ENCODE measurements at regions not wholly inside any gene's neighbourhood (a gene's known extent, or its start where the extent isn't known, plus 50 kb on each side); places are given as distances from the start of the nearest gene placed in this dataset.

DNA sequence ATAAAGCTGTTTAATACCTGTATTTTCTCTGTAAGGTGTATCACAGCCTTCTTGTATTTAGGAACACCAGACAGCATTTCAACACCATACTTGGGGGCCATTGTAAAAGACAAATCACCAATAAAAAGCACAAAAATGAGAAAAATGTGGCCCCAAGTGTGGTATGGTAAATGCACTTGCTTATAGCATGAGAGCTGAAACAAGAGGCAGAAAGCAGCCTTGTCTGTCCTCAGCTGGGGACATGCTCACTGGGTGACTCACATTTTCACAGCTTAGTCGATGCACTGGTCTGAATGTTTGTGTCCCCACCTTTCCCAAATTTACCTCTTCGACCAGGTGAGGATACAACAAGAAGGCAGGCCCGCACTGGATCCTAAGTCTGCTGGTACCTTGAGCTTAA lies 639.7 kb upstream of the AGA start:
- Histone ChIP-seq H3K4me3 (ENCODE audit: low read length) (no peak overlapping the region), H3K9me3 (ENCODE audit: low read depth, low read length) (no peaks in the 10 kb centered on the region), H3K4me1 (ENCODE audit: insufficient read depth, low read length) (no peaks in the 10 kb centered on the region), H3K27me3 (ENCODE audit: insufficient read depth, low read length) (no peaks in the 10 kb centered on the region)

DNA sequence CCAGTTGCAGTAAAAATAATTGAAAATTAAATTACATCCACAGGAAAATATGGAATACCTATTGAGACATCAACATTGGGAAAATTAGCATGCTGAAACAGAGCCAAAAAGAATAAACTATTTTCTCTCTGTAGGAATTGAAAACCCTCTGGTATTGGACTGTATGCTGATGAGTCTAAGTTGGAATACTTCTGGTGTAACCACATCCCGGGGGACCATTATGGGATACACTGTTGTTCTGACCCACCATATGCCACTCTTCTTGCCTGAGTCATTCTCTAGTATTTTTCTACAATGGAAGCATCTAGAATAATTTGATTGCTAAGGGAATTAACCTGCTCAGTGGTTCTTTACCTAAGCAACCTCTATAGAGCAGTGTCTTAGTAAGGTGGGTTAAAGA lies 640.7 kb upstream of the AGA start:
- H3K4me3 ChIP-seq (ENCODE audit: low read length): no peak overlapping the region
- no peaks in the 10 kb centered on the region for H3K4me1 ChIP-seq (ENCODE audit: insufficient read depth, low read length)
- H3K27me3 ChIP-seq (ENCODE audit: insufficient read depth, low read length): no peaks in the 10 kb centered on the region
- no peaks in the 10 kb centered on the region for H3K9me3 ChIP-seq (ENCODE audit: low read depth, low read length)

DNA sequence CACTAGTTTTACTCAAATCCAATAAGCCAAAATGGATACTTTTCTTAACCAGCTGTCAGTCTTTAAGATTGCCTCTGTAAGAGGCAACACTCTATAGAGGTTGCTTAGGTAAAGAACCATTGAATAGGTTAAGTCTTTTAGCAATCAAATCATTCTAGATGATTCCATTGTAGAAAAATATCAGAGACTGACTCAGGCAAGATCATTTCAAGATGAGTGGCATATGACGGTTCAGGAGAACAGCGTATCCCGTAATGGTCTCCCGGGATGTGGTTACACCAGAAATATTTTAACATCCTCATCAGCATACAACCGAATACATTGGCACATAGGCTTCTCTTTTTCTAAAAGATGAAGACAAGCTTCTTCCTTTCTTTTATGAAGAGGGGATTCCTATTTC lies 641.7 kb upstream of the AGA start:
- Histone ChIP-seq H3K4me1 (ENCODE audit: insufficient read depth, low read length) (no peaks in the 10 kb centered on the region), H3K9me3 (ENCODE audit: low read depth, low read length) (no peaks in the 10 kb centered on the region), H3K4me3 (ENCODE audit: low read length) (no peak overlapping the region), H3K27me3 (ENCODE audit: insufficient read depth, low read length) (no peaks in the 10 kb centered on the region)

DNA sequence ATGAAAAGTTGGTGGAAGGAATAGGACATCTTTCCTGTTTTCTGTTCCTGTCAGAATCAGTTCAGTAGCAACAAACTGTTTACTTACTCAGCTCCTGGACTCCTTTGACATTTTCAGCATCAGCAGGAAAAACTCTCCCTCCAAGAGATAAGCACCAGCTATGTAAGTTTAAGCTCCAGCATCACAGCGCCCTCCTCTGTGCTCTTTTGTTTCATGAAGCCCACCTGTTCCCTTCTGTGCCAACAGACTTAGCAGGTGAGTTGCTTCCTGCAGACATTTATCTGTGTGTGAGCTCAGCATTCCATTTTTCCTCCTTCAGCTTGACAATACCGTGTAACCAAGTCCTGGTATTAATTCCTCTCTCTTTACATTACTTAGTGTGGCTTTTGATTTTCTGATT lies 644.1 kb upstream of the AGA start:
- Histone ChIP-seq H3K4me3 (ENCODE audit: low read length) (no peak overlapping the region), H3K27me3 (ENCODE audit: insufficient read depth, low read length) (no peaks in the 10 kb centered on the region)

DNA sequence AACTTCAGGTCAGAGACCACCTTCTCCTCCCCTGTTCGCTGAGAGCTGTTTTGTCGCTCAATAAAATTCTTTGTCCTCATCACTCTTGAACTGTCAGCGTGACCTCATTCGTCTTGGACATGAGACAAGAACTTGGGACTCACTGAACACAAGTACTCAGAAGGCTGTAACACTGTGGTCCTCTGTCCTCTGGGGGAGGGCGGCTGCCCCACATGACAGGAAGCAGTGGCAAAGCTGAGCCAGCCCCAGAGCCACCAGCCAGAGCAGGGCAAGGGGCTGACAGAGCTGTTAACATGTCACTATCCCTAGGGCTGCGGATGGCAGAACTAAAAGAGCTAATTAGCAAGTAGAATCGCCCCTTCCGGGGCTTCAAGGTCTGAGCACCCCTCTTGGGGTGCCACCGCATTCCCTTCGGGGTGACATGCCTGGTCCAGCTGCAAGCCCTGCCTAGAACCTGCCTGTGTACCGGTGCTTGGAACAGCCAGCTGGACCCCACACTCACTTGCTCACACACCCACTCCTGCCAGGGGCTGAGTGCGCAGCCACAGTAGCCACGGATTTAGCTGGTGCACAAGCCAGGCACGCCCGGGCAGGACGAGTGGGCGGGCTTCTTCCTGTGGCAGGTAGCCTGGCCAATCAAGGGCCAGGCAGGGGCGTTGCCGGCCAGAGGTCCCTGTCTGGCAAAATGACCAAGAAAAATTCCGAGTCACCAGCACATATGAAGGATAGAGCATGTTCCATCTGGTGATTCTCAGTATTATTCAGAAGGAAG lies 648.6 kb upstream of the AGA start:
- H3K27me3 ChIP-seq (ENCODE audit: insufficient read depth, low read length): no peaks in the 10 kb centered on the region
- H3K4me1 ChIP-seq (ENCODE audit: insufficient read depth, low read length): no peaks in the 10 kb centered on the region
- H3K4me3 ChIP-seq (ENCODE audit: low read length): no peak overlapping the region
- H3K9me3 ChIP-seq (ENCODE audit: low read depth, low read length): no peaks in the 10 kb centered on the region

More for the DNA sequence above, 644.1 kb upstream of the AGA start:
- H3K4me1 ChIP-seq (ENCODE audit: insufficient read depth, low read length): no peaks in the 10 kb centered on the region
- H3K9me3 ChIP-seq (ENCODE audit: low read depth, low read length): no peaks in the 10 kb centered on the region

DNA sequence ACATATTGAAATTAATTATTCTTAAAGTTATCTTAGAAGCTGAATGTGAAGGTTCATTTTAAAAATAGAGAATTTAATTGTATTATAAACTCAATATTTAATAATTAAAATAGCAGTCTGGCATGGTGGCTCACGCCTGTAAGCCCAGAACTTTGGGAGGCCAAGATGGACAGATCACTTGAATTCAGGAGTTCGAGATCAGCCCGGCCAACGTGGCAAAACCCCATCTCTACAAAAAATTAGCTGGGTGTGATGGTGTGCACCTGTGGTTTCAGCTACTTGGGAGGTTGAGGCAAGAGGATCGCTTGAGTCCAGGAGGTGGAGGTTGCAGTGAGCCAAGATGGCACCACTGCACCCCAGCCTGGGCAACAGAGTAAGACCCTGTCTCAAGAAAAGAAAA lies 659.9 kb upstream of the AGA start:
- H3K4me1 ChIP-seq (ENCODE audit: insufficient read depth, low read length): no peaks in the 10 kb centered on the region
- H3K4me3 ChIP-seq (ENCODE audit: low read length): no peak overlapping the region
- peaks cover 11% of the 10 kb centered on the region for H3K9me3 ChIP-seq (ENCODE audit: low read depth, low read length)
- H3K27me3 ChIP-seq (ENCODE audit: insufficient read depth, low read length): no peaks in the 10 kb centered on the region

DNA sequence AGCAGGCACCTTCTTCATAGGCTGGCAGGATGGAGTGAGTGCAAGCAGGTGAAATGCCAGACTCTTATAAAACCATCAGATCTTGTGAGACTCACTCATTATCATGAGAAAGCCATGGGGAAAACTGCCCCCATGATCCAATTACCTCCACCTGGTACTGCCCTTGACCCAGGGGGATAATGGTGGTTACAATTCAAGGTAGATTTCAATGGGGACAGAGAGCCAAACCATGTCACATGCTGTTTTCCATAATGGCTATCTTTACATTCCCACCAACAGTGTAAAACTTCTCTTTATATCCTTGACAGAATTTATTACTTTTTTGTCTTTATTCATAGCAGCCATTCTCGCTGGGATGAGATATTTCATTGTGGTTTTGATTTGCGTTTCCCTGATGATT lies 663.0 kb upstream of the AGA start:
- Histone ChIP-seq H3K4me3 (ENCODE audit: low read length) (no peak overlapping the region), H3K27me3 (ENCODE audit: insufficient read depth, low read length) (no peaks in the 10 kb centered on the region), H3K4me1 (ENCODE audit: insufficient read depth, low read length) (no peaks in the 10 kb centered on the region), H3K9me3 (ENCODE audit: low read depth, low read length) (peaks cover 12% of the 10 kb centered on the region)

DNA sequence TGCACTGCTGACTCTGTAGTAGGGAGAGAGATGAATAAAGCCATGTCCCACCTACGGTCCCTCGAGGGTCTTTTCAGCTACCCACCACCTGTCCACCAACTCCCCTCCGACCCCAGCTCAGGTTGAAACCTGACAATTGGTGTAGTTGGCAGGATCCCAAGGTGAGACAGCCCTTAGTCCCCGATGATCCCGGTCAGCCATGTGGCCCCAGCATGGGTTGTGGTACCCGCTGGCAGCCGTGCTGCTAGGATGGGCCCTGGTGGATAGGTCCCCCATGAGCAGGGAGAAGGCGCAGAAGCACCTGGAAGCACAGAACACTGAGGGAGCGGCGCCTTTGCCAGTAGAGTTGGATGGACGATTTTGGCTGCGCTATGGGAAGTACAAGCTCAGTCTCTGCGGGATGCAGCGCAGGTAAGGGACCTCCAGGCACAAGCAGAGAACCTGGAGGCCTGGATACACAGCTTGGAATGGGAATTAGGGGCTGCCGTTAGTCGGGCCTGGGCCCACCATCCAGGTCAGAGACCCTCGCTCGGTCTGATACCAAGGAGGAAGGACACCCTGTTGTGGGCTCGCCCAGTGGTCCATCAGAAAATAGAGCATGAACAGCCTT lies 694.6 kb upstream of the AGA start:
- H3K9me3 ChIP-seq (ENCODE audit: low read depth, low read length): peaks cover 5% of the 10 kb centered on the region

DNA sequence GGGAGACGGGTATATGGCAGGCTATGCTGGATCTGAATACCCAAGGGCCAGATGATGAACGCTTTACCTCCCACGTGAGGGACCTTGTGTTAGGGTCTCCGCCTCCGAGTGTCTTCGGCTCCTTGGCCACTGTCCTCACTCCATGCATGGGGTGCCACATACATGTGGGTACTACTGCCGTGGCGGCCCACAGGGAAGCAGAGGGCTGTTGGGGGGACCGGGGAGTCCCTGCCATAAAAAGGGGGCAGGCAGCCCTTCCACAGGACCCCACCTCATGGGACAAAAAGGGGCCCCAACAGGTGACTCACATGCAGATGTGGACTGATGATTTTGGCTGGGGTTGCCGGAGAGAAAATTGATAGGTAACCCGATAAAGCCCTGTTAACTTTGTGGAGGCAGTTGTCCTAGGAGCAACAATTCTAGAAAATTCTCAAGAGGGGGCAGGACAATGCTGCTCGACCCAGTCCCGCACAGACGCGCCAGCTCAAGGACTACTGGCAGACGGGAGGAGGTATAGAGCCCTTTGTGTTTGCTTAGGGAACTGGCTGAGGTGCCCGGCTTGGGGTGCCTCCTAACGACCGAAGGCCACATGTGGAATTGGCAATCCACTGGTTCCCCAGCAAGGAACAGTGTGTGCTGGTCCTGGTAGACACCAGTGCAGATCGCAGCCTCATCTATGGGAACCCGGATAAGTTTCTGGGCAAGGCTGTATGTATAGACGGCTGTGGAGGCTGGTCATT lies 695.7 kb upstream of the AGA start:
- peaks cover 5% of the 10 kb centered on the region for H3K9me3 ChIP-seq (ENCODE audit: low read depth, low read length)
- H3K4me3 ChIP-seq (ENCODE audit: low read length): no peak overlapping the region
- H3K4me1 ChIP-seq (ENCODE audit: insufficient read depth, low read length): no peaks in the 10 kb centered on the region
- H3K27me3 ChIP-seq (ENCODE audit: insufficient read depth, low read length): no peaks in the 10 kb centered on the region

More for the DNA sequence above, 694.6 kb upstream of the AGA start:
- Histone ChIP-seq H3K4me1 (ENCODE audit: insufficient read depth, low read length) (no peaks in the 10 kb centered on the region), H3K27me3 (ENCODE audit: insufficient read depth, low read length) (no peaks in the 10 kb centered on the region), H3K4me3 (ENCODE audit: low read length) (no peak overlapping the region)

DNA sequence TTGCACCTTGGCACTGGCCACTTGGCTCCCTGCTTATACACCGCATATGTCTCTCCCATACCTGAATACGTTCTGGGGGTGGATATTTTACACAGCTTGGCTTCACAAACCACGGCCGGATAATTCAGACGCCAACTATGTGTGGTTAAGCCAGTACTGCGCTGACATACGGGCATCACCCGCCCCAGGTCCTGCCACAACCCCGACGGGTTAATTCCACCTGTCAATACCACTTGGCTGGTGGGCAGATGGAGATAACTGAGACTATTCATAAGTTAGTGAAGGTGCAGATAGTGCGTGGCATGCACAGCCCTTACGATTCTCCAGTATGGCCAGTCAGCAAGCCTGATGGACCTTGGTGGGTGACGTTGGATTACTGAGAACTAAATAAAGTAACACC lies 696.3 kb upstream of the AGA start:
- H3K9me3 ChIP-seq (ENCODE audit: low read depth, low read length): peaks cover 1% of the 10 kb centered on the region
- no peaks in the 10 kb centered on the region for H3K4me1 ChIP-seq (ENCODE audit: insufficient read depth, low read length)
- no peaks in the 10 kb centered on the region for H3K27me3 ChIP-seq (ENCODE audit: insufficient read depth, low read length)
- H3K4me3 ChIP-seq (ENCODE audit: low read length): no peak overlapping the region

DNA sequence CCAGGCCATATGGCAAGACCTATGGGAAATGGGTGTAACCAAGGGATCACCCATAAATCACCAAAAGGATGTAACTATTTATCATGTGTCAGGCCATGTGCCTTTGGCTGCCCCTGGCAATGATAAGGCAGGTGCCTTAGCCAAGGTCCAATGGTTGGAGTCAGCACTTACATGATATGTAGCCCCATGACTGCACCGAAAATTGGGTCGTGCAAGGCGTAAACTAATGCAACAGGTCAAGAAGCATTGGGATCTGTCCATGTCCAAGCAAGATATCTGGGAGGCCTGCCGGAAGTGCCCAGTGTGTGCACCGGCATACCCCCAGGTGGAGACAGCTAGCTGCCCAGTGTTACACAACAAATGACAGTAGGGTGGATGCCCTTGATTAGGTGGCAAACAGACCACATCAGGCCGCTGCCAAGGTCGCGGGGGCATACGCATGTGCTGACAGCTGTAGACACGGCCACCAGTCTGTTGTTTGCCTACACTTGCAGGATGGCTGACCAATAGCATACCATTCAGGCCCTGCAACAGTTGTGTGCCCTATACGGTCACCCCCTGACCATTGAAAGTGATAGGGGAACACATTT lies 698.2 kb upstream of the AGA start:
- Histone ChIP-seq H3K4me1 (ENCODE audit: insufficient read depth, low read length) (no peaks in the 10 kb centered on the region), H3K9me3 (ENCODE audit: low read depth, low read length) (no peaks in the 10 kb centered on the region), H3K27me3 (ENCODE audit: insufficient read depth, low read length) (no peaks in the 10 kb centered on the region), H3K4me3 (ENCODE audit: low read length) (no peak overlapping the region)

DNA sequence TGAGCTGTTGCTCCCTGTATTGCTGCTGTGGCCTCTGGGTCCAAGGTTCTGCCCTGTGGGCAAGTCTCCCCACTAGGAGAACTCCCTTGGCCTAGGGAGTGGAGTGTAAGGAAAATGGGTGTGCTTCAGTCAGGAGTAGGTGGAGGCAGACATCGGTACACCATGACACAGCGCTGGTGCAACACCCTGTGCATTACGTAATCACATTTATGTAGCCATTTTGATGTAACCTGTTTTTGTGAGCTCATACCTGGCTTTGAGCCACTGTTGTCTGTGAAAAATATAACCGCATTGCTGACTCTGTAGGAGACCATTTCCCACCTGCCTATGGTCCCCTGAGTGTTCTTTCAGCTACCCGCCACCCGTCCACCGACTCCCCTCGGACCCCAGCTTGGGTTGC lies 700.5 kb upstream of the AGA start:
- Histone ChIP-seq H3K4me3 (ENCODE audit: low read length) (no peak overlapping the region), H3K4me1 (ENCODE audit: insufficient read depth, low read length) (no peaks in the 10 kb centered on the region), H3K27me3 (ENCODE audit: insufficient read depth, low read length) (no peaks in the 10 kb centered on the region), H3K9me3 (ENCODE audit: low read depth, low read length) (no peaks in the 10 kb centered on the region)

DNA sequence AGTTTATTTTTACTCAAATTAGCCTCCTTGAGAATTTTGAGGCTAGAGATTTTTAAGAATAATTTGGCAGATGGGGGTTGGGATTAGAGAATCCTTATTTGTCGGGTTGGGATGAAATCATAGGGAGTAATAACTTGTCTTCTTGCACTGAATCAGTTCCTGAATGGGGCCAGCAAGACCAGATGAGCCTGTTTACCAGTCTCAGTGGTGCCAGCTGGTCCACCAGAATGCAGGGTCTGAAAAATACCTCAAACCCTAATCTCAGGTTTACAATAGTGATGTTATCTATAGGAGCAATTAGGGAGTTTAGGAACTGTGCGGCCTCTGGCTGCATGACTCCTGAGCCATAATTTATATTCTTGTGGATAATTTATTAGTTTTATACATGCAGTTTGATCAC lies 705.9 kb upstream of the AGA start:
- Histone ChIP-seq H3K9me3 (ENCODE audit: low read depth, low read length) (no peaks in the 10 kb centered on the region), H3K4me1 (ENCODE audit: insufficient read depth, low read length) (no peaks in the 10 kb centered on the region), H3K4me3 (ENCODE audit: low read length) (no peak overlapping the region), H3K27me3 (ENCODE audit: insufficient read depth, low read length) (no peaks in the 10 kb centered on the region)

DNA sequence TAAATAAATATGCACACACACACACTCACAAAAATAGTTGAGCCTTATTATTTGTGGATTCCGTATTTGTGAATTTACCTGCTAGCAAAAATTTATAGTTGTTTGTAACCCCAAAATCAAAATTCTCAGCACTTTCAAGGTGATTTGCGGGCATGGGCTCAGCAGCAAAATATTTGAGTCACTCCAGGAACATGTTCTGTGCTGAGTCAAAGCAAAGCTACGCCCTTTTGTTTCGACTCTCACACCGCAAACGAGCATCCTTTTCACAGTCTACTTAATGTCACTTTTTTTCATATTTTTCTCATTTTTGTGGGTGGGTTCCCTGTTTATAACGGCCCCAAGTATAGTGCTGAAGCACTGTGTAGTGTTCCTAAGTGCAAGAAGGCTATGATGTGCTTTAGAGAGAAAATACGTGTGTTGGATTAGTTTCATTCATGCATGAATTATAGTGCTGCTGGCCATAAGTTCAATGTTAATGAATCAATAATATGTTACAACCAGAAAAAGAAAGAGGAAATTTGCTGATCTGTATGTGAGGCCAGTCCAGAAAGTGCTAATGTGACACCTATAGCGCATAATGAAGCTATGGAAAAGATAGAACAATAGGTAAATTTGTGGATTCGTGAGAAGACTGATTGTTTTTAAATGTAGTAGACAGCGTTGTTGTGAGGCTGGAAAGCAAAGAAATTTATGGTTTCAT lies 723.2 kb upstream of the AGA start:
- Histone ChIP-seq H3K9me3 (ENCODE audit: low read depth, low read length) (peaks cover 4% of the 10 kb centered on the region), H3K4me3 (ENCODE audit: low read length) (no peak overlapping the region), H3K27me3 (ENCODE audit: insufficient read depth, low read length) (no peaks in the 10 kb centered on the region), H3K4me1 (ENCODE audit: insufficient read depth, low read length) (no peaks in the 10 kb centered on the region)

DNA sequence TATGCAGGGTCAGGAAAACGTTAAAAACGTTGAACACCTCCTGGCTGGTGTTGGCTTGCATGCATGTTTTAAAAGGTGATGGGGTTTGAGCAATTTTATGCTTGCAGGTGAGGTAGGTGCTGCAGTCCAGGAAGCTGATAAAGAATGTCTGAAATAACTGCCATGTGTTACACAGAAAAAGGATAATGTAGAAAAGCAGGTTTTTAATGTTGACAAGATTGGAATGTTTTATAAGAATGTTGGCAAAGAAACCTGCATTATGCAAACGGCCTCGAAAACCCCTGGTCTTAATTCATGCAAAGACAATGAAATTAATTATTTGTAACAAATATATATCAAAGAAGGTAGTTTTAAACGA lies 723.7 kb upstream of the AGA start:
- Histone ChIP-seq H3K9me3 (ENCODE audit: low read depth, low read length) (peaks cover 4% of the 10 kb centered on the region), H3K27me3 (ENCODE audit: insufficient read depth, low read length) (no peaks in the 10 kb centered on the region), H3K4me3 (ENCODE audit: low read length) (no peak overlapping the region), H3K4me1 (ENCODE audit: insufficient read depth, low read length) (no peaks in the 10 kb centered on the region)
